H1 (cell line): ENCODE measurements at regions not wholly inside any gene's neighbourhood (a gene's known extent, or its start where the extent isn't known, plus 50 kb on each side); places are given as distances from the start of the nearest gene placed in this dataset.

Experiments
- CTCF ChIA-PET: fragments of 300-600 bp; sonication (Branson Sonifier 250); formaldehyde crosslinking; loops from one replicate; lab custom pipeline; 2021; ENCODE audit not compliant: partially characterized antibody; lab: Charles Lee
- POLR2A ChIA-PET: fragments of 300-600 bp; sonication (Branson Sonifier 250); formaldehyde crosslinking; loops from one replicate; lab custom pipeline; 2021; ENCODE audit warnings: inconsistent platforms; ENCODE audit not compliant: partially characterized antibody; lab: Charles Lee
- DNase-seq, 2 experiments: peaks; one replicate each; pipeline versions ENCODE4 v3.0.0 to v3.0.0-alpha.2; 2010 to 2022; ENCODE audit warnings: low spot score in 2 of 2, low read depth in 1 of 2, mixed read lengths in 1 of 2
- FAIRE-seq: peaks from 2 replicates; lab custom pipeline; 2011; peaks lifted over from hg19 to GRCh38; lab: Jason Lieb, UNC
- H2AFZ ChIP-seq: 2 replicates; pipeline ENCODE4 v1.8.1; 2012; ENCODE audit warnings: low read length, inconsistent platforms
- H2AK5ac ChIP-seq: 2 replicates; pipeline ENCODE4 v1.6.1; 2013; ENCODE audit warnings: low read depth, low read length
- H2BK120ac ChIP-seq: replicated peaks from 2 replicates; pipeline ENCODE3; 2013; ENCODE audit warnings: low read depth, low read length, inconsistent platforms
- H2BK12ac ChIP-seq: 2 replicates; pipeline ENCODE4 v1.6.1; 2013; ENCODE audit warnings: low read depth, low read length
- H2BK15ac ChIP-seq: 2 replicates; pipeline ENCODE4 v1.6.1; 2013; ENCODE audit warnings: low read length
- H2BK20ac ChIP-seq: 2 replicates; pipeline ENCODE4 v1.6.1; 2013; ENCODE audit warnings: low read length
- H2BK5ac ChIP-seq: 2 replicates; pipeline ENCODE4 v1.6.1; 2013; ENCODE audit warnings: low read depth, low read length
- H3K14ac ChIP-seq: 2 replicates; pipeline ENCODE4 v1.6.1; 2013; ENCODE audit warnings: inconsistent platforms; ENCODE audit not compliant: insufficient read length
- H3K18ac ChIP-seq: 2 replicates; pipeline ENCODE4 v1.6.1; 2013; ENCODE audit warnings: low read length; ENCODE audit errors: extremely low read depth
- H3K23ac ChIP-seq: 2 replicates; pipeline ENCODE4 v1.6.1; 2013; ENCODE audit warnings: inconsistent platforms; ENCODE audit not compliant: insufficient read length
- H3K23me2 ChIP-seq: 2 replicates; pipeline ENCODE4 v1.6.1; 2013; ENCODE audit warnings: low read depth, low read length
- H3K27ac ChIP-seq: 2 replicates; pipeline ENCODE4 v1.6.1; 2011; ENCODE audit warnings: low read depth, low read length, inconsistent platforms
- H3K27me3 ChIP-seq, 4 experiments: replicated peaks in 1 of 4; 1 replicate in 1 of 4; 2 replicates in 3 of 4; pipeline versions ENCODE4 v1.6.1 to v1.8.1; 2011 to 2013; ENCODE audit warnings: low read length in 3 of 4, mild to moderate bottlenecking in 3 of 4, inconsistent platforms in 2 of 4, mixed read lengths in 2 of 4, moderate library complexity in 1 of 4; ENCODE audit not compliant: control insufficient read depth in 3 of 4, insufficient read depth in 3 of 4; ENCODE audit errors: extremely low read depth in 1 of 4
- H3K36me3 ChIP-seq, 4 experiments: 2 replicates each; pipeline versions ENCODE4 v1.6.1 to v1.8.1; 2011 to 2013; ENCODE audit warnings: mild to moderate bottlenecking in 4 of 4, low read length in 3 of 4, moderate library complexity in 2 of 4, control low read depth in 1 of 4, inconsistent platforms in 1 of 4; ENCODE audit not compliant: insufficient read depth in 4 of 4, control insufficient read depth in 2 of 4
- H3K4ac ChIP-seq: replicated peaks from 2 replicates; pipeline ENCODE3; 2013; ENCODE audit warnings: low read length, low read depth, mixed read lengths, inconsistent platforms; ENCODE audit not compliant: insufficient read length
- H3K4me1 ChIP-seq, 4 experiments: replicated peaks in 1 of 4; 1 replicate in 1 of 4; 2 replicates in 3 of 4; pipeline versions ENCODE4 v1.6.1 to v1.8.1; 2011 to 2013; ENCODE audit warnings: low read length in 3 of 4, inconsistent platforms in 2 of 4, mixed read lengths in 1 of 4; ENCODE audit not compliant: insufficient read depth in 4 of 4, control insufficient read depth in 3 of 4
- H3K4me2 ChIP-seq, 2 experiments: 2 replicates each; pipeline versions ENCODE4 v1.6.1 to v1.8.1; 2011 to 2013; ENCODE audit warnings: low read depth in 2 of 2, low read length in 2 of 2, control low read depth in 1 of 2, inconsistent platforms in 1 of 2, mild to moderate bottlenecking in 1 of 2; ENCODE audit not compliant: insufficient read depth in 1 of 2
- H3K4me3 ChIP-seq, 4 experiments: fragments of 200-600, 300-600 bp in 1 of 4; sonication (generic), shearing (Covaris generic), sonication (Bioruptor Twin) in 1 of 4; 2 replicates each; pipeline versions ENCODE4 v1.5.1 to v1.8.1; 2011 to 2016; ENCODE audit warnings: low read length in 4 of 4, low read depth in 3 of 4, control low read depth in 2 of 4, inconsistent platforms in 2 of 4, mild to moderate bottlenecking in 2 of 4, mixed read lengths in 1 of 4, moderate library complexity in 1 of 4; ENCODE audit not compliant: insufficient read depth in 2 of 4; ENCODE audit errors: extremely low read depth in 1 of 4
- H3K56ac ChIP-seq: replicated peaks from 2 replicates; pipeline ENCODE3; 2013; ENCODE audit warnings: low read depth, mild to moderate bottlenecking, mixed read lengths, low read length, inconsistent platforms; ENCODE audit not compliant: insufficient read length
- H3K79me1 ChIP-seq: 2 replicates; pipeline ENCODE4 v1.6.1; 2013; ENCODE audit warnings: low read depth, low read length, control low read depth
- H3K79me2 ChIP-seq, 2 experiments: 2 replicates each; pipeline versions ENCODE4 v1.6.1 to v1.8.1; 2012 to 2013; ENCODE audit warnings: low read length in 2 of 2, mild to moderate bottlenecking in 2 of 2, inconsistent platforms in 1 of 2; ENCODE audit not compliant: insufficient read depth in 2 of 2, control insufficient read depth in 1 of 2
- H3K9ac ChIP-seq, 4 experiments: replicated peaks in 1 of 4; 1 replicate in 1 of 4; 2 replicates in 3 of 4; pipeline versions ENCODE4 v1.6.1 to v1.8.1; 2011 to 2013; ENCODE audit warnings: low read depth in 3 of 4, low read length in 3 of 4, control low read depth in 2 of 4, mild to moderate bottlenecking in 2 of 4, moderate library complexity in 2 of 4, inconsistent platforms in 1 of 4; ENCODE audit errors: extremely low read depth in 1 of 4
- H3K9me3 ChIP-seq, 2 experiments: 2 replicates each; pipeline versions ENCODE4 v1.6.1 to v1.8.1; 2012 to 2013; ENCODE audit warnings: mild to moderate bottlenecking in 2 of 2, moderate library complexity in 2 of 2, control low read depth in 1 of 2, inconsistent platforms in 1 of 2, low read depth in 1 of 2, low read length in 1 of 2, mixed read lengths in 1 of 2; ENCODE audit not compliant: insufficient read depth in 2 of 2
- H4K20me1 ChIP-seq, 2 experiments: replicated peaks in 1 of 2; 2 replicates each; pipeline versions ENCODE3 to v1.8.1; 2011 to 2013; ENCODE audit warnings: inconsistent platforms in 2 of 2, low read length in 2 of 2, mild to moderate bottlenecking in 1 of 2; ENCODE audit not compliant: insufficient read depth in 2 of 2, control insufficient read depth in 1 of 2
- H4K5ac ChIP-seq: 2 replicates; pipeline ENCODE4 v1.6.1; 2013; ENCODE audit warnings: low read length, low read depth, mixed read lengths, inconsistent platforms; ENCODE audit not compliant: insufficient read length
- H4K8ac ChIP-seq: 2 replicates; pipeline ENCODE4 v1.8.0; 2013; ENCODE audit warnings: mild to moderate bottlenecking, moderate library complexity, low read length, inconsistent platforms; ENCODE audit not compliant: insufficient read depth; ENCODE audit errors: extremely low read depth
- H4K91ac ChIP-seq: replicated peaks from 2 replicates; pipeline ENCODE3; 2013; ENCODE audit warnings: low read length, mixed read lengths, inconsistent platforms; ENCODE audit not compliant: insufficient read length
- CHD2 ChIP-seq: IDR thresholded peaks from 2 replicates; pipeline ENCODE4 v1.6.1; 2012; ENCODE audit warnings: low read length, improper control_type of control experiment
- EGR1 ChIP-seq: IDR thresholded peaks from 2 replicates; pipeline ENCODE4 v1.6.1; 2011; ENCODE audit warnings: low read depth, low read length, borderline replicate concordance
- HDAC2 ChIP-seq, 2 experiments: fragments of 300-600 bp in 1 of 2; sonication (generic) in 1 of 2; IDR thresholded peaks; 2 replicates each; pipeline ENCODE4 v1.6.1; 2011 to 2012; ENCODE audit warnings: low read depth in 2 of 2, low read length in 2 of 2, mild to moderate bottlenecking in 2 of 2, moderate library complexity in 2 of 2, borderline replicate concordance in 1 of 2, inconsistent platforms in 1 of 2
- NRF1 ChIP-seq: IDR thresholded peaks from 2 replicates; pipeline ENCODE4 v1.6.1; 2011; ENCODE audit warnings: mild to moderate bottlenecking, low read depth, low read length, improper control_type of control experiment
- POLR2AphosphoS5 ChIP-seq: IDR thresholded peaks from 2 replicates; pipeline ENCODE4 v1.6.1; 2011; ENCODE audit warnings: low read depth, low read length
- RXRA ChIP-seq: IDR thresholded peaks from 2 replicates; pipeline ENCODE4 v1.6.1; 2011; ENCODE audit warnings: low read depth, mild to moderate bottlenecking, low read length, moderate library complexity; ENCODE audit not compliant: insufficient read depth
- SAP30 ChIP-seq: fragments of 300-600 bp; sonication (generic); IDR thresholded peaks from 2 replicates; pipeline ENCODE4 v1.7.1; 2012; ENCODE audit warnings: low read length, moderate library complexity, mild to moderate bottlenecking, inconsistent platforms; ENCODE audit not compliant: insufficient read depth, insufficient replicate concordance
- SIN3A ChIP-seq, 2 experiments: IDR thresholded peaks in 1 of 2; conservative IDR thresholded peaks in 1 of 2; 2 replicates each; pipeline ENCODE4 v1.6.1; 2011 to 2012; ENCODE audit warnings: low read length in 2 of 2, improper control_type of control experiment in 1 of 2, low read depth in 1 of 2, mild to moderate bottlenecking in 1 of 2
- WGBS, 2 experiments: shearing (Covaris generic) in 1 of 2; methylation state at CpG; one replicate each; pipeline versions ENCODE4 v1.1.6 to v1.1.7; 2013 to 2015; ENCODE audit warnings: low lambda C conversion rate in 2 of 2, mixed read lengths in 2 of 2, inconsistent platforms in 1 of 2, low coverage in 1 of 2, missing lambda C conversion rate in 1 of 2; ENCODE audit not compliant: insufficient replicate concordance in 2 of 2, insufficient coverage in 1 of 2, insufficient read length in 1 of 2; ENCODE audit errors: extremely low coverage in 1 of 2, missing lambda C conversion rate in 1 of 2; 5-methylcytosine and 5-hydroxymethylcytosine counted together

DNA sequence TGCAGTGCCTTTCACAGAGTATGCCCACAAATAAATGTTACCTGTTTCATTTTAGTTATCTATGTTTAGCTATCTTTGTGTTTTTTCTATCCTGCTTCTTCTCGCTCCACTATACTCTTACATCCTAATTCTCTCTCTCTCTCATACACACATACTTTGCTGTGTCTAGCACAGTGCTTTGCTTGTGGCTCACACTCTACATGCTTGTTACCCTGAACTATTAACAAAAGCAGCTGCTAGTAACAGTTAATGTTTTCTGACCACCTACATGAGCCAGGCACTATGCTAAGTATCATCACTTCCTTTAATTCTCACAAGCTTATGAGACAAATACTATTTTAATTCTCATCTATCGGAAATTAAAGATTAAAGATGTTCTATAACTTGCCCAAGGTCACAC lies 390.5 kb upstream of the HNRNPA3 start:
- Histone ChIP-seq H4K8ac (no peak overlapping the region), H2BK15ac (no peak overlapping the region), H3K14ac (no peak overlapping the region), H4K5ac (no peak overlapping the region), H2BK12ac (no peak overlapping the region), H2AK5ac (no peak overlapping the region), H3K4me1 (peaks cover 4 to 15% (median 11%) of the 10 kb centered on the region in 4 experiments; a peak in 4 of 7 replicates), H3K79me1 (no peaks in the 10 kb centered on the region), H2BK120ac (no peak overlapping the region), H3K18ac (no peak overlapping the region), H3K27ac (no peak overlapping the region), H3K4ac (no peak overlapping the region), H2BK20ac (no peak overlapping the region), H3K23me2 (no peaks in the 10 kb centered on the region), H4K91ac (no peak overlapping the region), H2BK5ac (no peak overlapping the region), H3K27me3 (no peaks in the 10 kb centered on the region; a peak in 1 of 7 replicates), H3K56ac (no peak overlapping the region), H3K4me2 (no peak overlapping the region), H3K36me3 (no peaks in the 10 kb centered on the region), H3K4me3 (no peak overlapping the region), H3K79me2 (no peaks in the 10 kb centered on the region), H3K23ac (no peak overlapping the region), H2AFZ (no peak overlapping the region), H3K9ac (no peak overlapping the region), H4K20me1 (no peaks in the 10 kb centered on the region), H3K9me3 (no peaks in the 10 kb centered on the region)
- 87 to 100% methylated on average over 1 to 2 of the region's 2 CpGs for WGBS, 2 experiments
- FAIRE-seq (no peak), DNase-seq (no peak)
- CTCF ChIA-PET, result interaction anchor here (0.6 to 2.0 kb wide), 11 partner anchors 8 to 432 kb away, joined by 3 to 10 read pairs (median 3); no protein-coding TSS in a partner anchor
- TF ChIP-seq NRF1, result no peak
- TF ChIP-seq POLR2AphosphoS5, result no peak
- no peak for TF ChIP-seq HDAC2 (IDR thresholded peaks at IDR 0.05; ENCODE audit: borderline replicate concordance in 1 of 2, low read depth in 2 of 2, low read length in 2 of 2)
- no peak for TF ChIP-seq SIN3A (conservative IDR thresholded peaks at IDR 0.05 in 1 of 2, IDR thresholded peaks at IDR 0.05 in 1 of 2; ENCODE audit: low read depth in 1 of 2, low read length in 2 of 2)
- TF ChIP-seq CHD2, result no peak
- TF ChIP-seq EGR1, result no peak
- TF ChIP-seq RXRA, result no peak
- TF ChIP-seq SAP30, result no peak
- POLR2A ChIA-PET, result no interaction called here
